HG03469 (cell line): ENCODE measurements at regions not wholly inside any gene's neighbourhood (a gene's known extent, or its start where the extent isn't known, plus 50 kb on each side); places are given as distances from the start of the nearest gene placed in this dataset.

Experiments used
- ATAC-seq: cut with Tn5 transposase; IDR thresholded peaks from one replicate; pipeline ENCODE4 v1.9.1; 2021; ENCODE audit warnings: mild to moderate bottlenecking, moderate library complexity, moderate number of reproducible peaks; ENCODE audit not compliant: unreplicated experiment

- no peak for ATAC-seq
Observed at GRCh38 chr11:37124384-37124783, 526.3 kb upstream of the RAG2 start.

GRCh38 chr11:37115963-37116362, 517.9 kb upstream of the RAG2 start:
- ATAC-seq, result peak; percentile 54

GRCh38 chr11:37110385-37110784, 512.3 kb upstream of the RAG2 start:
- no peak for ATAC-seq

- ATAC-seq, result no peak
Observed at GRCh38 chr11:37109286-37109585, 511.2 kb upstream of the RAG2 start.

GRCh38 chr11:37108436-37109285, 510.6 kb upstream of the RAG2 start:
- ATAC-seq, result no peak

GRCh38 chr11:37107831-37108230, 509.8 kb upstream of the RAG2 start:
- no peak for ATAC-seq

GRCh38 chr11:37107415-37107814, 509.4 kb upstream of the RAG2 start:
- ATAC-seq, result no peak

- no peak for ATAC-seq
Observed at GRCh38 chr11:37105427-37105826, 507.4 kb upstream of the RAG2 start.

GRCh38 chr11:37104380-37104779, 506.3 kb upstream of the RAG2 start:
- ATAC-seq, result no peak

- no peak for ATAC-seq
Observed at GRCh38 chr11:37100008-37100407, 502.0 kb upstream of the RAG2 start.

GRCh38 chr11:37092487-37092886, 494.5 kb upstream of the RAG2 start:
- ATAC-seq, result no peak

- ATAC-seq, result no peak
Observed at GRCh38 chr11:37089439-37089838, 491.4 kb upstream of the RAG2 start.

GRCh38 chr11:37088573-37088910, 490.5 kb upstream of the RAG2 start:
- no peak for ATAC-seq

- ATAC-seq, result no peak
Observed at GRCh38 chr11:37087650-37088572, 489.9 kb upstream of the RAG2 start.

- ATAC-seq, result no peak
Observed at GRCh38 chr11:37078521-37078920, 480.5 kb upstream of the RAG2 start.

- ATAC-seq, result no peak
Observed at GRCh38 chr11:37076866-37077265, 478.8 kb upstream of the RAG2 start.

GRCh38 chr11:37072538-37073055, 474.6 kb upstream of the RAG2 start:
- ATAC-seq, result no peak

- ATAC-seq, result no peak
Observed at GRCh38 chr11:37050311-37050710, 452.3 kb upstream of the RAG2 start.

GRCh38 chr11:37040921-37041320, 442.9 kb upstream of the RAG2 start:
- ATAC-seq, result no peak

- ATAC-seq, result no peak
Observed at GRCh38 chr11:37038911-37039310, 440.9 kb upstream of the RAG2 start.

GRCh38 chr11:37026741-37027140, 428.7 kb upstream of the RAG2 start:
- no peak for ATAC-seq

GRCh38 chr11:37026326-37026725, 428.3 kb upstream of the RAG2 start:
- ATAC-seq, result no peak
